Lung (tissue), 11 donors: ENCODE measurements at regions not wholly inside any gene's neighbourhood (a gene's known extent, or its start where the extent isn't known, plus 50 kb on each side); places are given as distances from the start of the nearest gene placed in this dataset.

ENCODE experiments used
- ATAC-seq: fragments of 200-7000 bp; cut with Tn5 transposase; one replicate; pipeline ENCODE4 v1.9.1; 2020; ENCODE audit warnings: moderate number of reproducible peaks; ENCODE audit not compliant: insufficient read depth, low FRiP score
- DNase-seq, 3 donors: peaks; one replicate each; pipeline ENCODE4 v3.0.0-alpha.2; 2013 to 2017
- H3K27ac ChIP-seq, 2 donors: one replicate each; pipeline ENCODE4 v1.5.1; 2013; ENCODE audit warnings: mild to moderate bottlenecking in 2 of 2, moderate library complexity in 2 of 2, control low read depth in 1 of 2, inconsistent platforms in 1 of 2, low read depth in 1 of 2, low read length in 1 of 2
- H3K27me3 ChIP-seq, 3 donors: one replicate each; pipeline ENCODE4 v1.5.1; 2013; ENCODE audit warnings: low read length in 2 of 3; ENCODE audit not compliant: control insufficient read depth in 3 of 3, insufficient read depth in 3 of 3
- H3K36me3 ChIP-seq, 4 donors: one replicate each; pipeline ENCODE4 v1.5.1; 2013; ENCODE audit warnings: low read length in 4 of 4, mild to moderate bottlenecking in 1 of 4, moderate library complexity in 1 of 4; ENCODE audit not compliant: control insufficient read depth in 4 of 4, insufficient read depth in 4 of 4
- H3K4me1 ChIP-seq, 5 donors: one replicate each; pipeline ENCODE4 v1.5.1; 2013; ENCODE audit warnings: low read length in 5 of 5, mild to moderate bottlenecking in 2 of 5, moderate library complexity in 1 of 5; ENCODE audit not compliant: control insufficient read depth in 5 of 5, insufficient read depth in 5 of 5
- H3K4me3 ChIP-seq: one replicate; pipeline ENCODE4 v1.5.1; 2013; ENCODE audit warnings: mild to moderate bottlenecking, control low read depth, moderate library complexity
- H3K9ac ChIP-seq, 2 donors: one replicate each; pipeline ENCODE4 v1.5.1; 2013; ENCODE audit warnings: low read length in 2 of 2, control low read depth in 1 of 2; ENCODE audit not compliant: insufficient read depth in 1 of 2
- H3K9me3 ChIP-seq, 4 donors: one replicate each; pipeline ENCODE4 v1.5.1; 2013; ENCODE audit warnings: low read length in 3 of 4, mild to moderate bottlenecking in 1 of 4, moderate library complexity in 1 of 4; ENCODE audit not compliant: control insufficient read depth in 4 of 4, insufficient read depth in 3 of 4
- CTCF ChIP-seq: IDR thresholded peaks from 2 replicates; pipeline ENCODE4 v1.5.1; 2012; ENCODE audit warnings: mild to moderate bottlenecking; ENCODE audit errors: control extremely low read depth, extremely low read depth
- WGBS, 2 donors: extraction: QIAGEN DNeasy Blood & Tissue Kit; methylation state at CpG; one replicate each; pipeline ENCODE4 v1.1.7; 2013; 5-methylcytosine and 5-hydroxymethylcytosine counted together
- donor health status: control.
- donor health status: control.
- donor health status: Bipolar disorder and iron deficiency.
- donor health status: healthy.
- donor health status: DM: yes; HTN: yes; CAD: no.

GRCh38 chr5:162842727-162843126 lies 594.7 kb upstream of the CCNG1 start:
- WGBS, 2 donors = 64 to 73% methylated on average over 2 of the region's 2 CpGs
- peak in 1 of 3 donors; percentile 10 for DNase-seq
- Histone ChIP-seq H3K27me3 (no peaks in the 10 kb centered on the region), H3K9me3 (peaks cover 0 to 2% (median 0%) of the 10 kb centered on the region in 4 donors), H3K9ac (no peak overlapping the region), H3K4me1 (no peaks in the 10 kb centered on the region), H3K27ac (no peak overlapping the region), H3K36me3 (no peaks in the 10 kb centered on the region), H3K4me3 (no peak overlapping the region)
- no peak for ATAC-seq
- TF ChIP-seq CTCF = no peak

- ATAC-seq (no peak), DNase-seq (no peak)
- H3K9me3 ChIP-seq = no peaks in the 10 kb centered on the region
- H3K9ac ChIP-seq = no peak overlapping the region
- H3K27ac ChIP-seq = no peak overlapping the region
- 87 to 90% methylated on average over 2 of the region's 2 CpGs for WGBS, 2 donors
- TF ChIP-seq CTCF = no peak
- H3K4me1 ChIP-seq = no peaks in the 10 kb centered on the region
- H3K36me3 ChIP-seq = no peaks in the 10 kb centered on the region
- H3K4me3 ChIP-seq = no peak overlapping the region
- no peaks in the 10 kb centered on the region for H3K27me3 ChIP-seq
These were observed 585.3 kb upstream of the CCNG1 start for GRCh38 chr5:162852134-162852533.

- Histone ChIP-seq H3K27ac (no peak overlapping the region), H3K27me3 (no peaks in the 10 kb centered on the region), H3K9ac (no peak overlapping the region), H3K4me1 (no peaks in the 10 kb centered on the region), H3K4me3 (no peak overlapping the region), H3K36me3 (no peaks in the 10 kb centered on the region), H3K9me3 (peaks cover 0 to 2% (median under 1%) of the 10 kb centered on the region in 4 donors)
- TF ChIP-seq CTCF = no peak
- ATAC-seq (no peak), DNase-seq (no peak)
- 93% methylated on average over 4 of the region's 4 CpGs for WGBS, 2 donors
These were observed 578.6 kb upstream of the CCNG1 start for GRCh38 chr5:162858770-162859169.

GRCh38 chr5:162870966-162871365 lies 566.4 kb upstream of the CCNG1 start:
- no peaks in the 10 kb centered on the region for H3K4me1 ChIP-seq
- no peaks in the 10 kb centered on the region for H3K27me3 ChIP-seq
- TF ChIP-seq CTCF = no peak
- H3K9ac ChIP-seq = no peak overlapping the region
- H3K9me3 ChIP-seq = peaks cover 0 to 9% (median 0%) of the 10 kb centered on the region in 4 donors
- no peak overlapping the region for H3K27ac ChIP-seq
- DNase-seq = no peak
- no peak overlapping the region for H3K4me3 ChIP-seq
- H3K36me3 ChIP-seq = no peaks in the 10 kb centered on the region
- ATAC-seq = no peak
